ENCODE measurements at regions not wholly inside any gene's neighbourhood (a gene's known extent, or its start where the extent isn't known, plus 50 kb on each side); places are given as distances from the start of the nearest gene placed in this dataset.

DNA sequence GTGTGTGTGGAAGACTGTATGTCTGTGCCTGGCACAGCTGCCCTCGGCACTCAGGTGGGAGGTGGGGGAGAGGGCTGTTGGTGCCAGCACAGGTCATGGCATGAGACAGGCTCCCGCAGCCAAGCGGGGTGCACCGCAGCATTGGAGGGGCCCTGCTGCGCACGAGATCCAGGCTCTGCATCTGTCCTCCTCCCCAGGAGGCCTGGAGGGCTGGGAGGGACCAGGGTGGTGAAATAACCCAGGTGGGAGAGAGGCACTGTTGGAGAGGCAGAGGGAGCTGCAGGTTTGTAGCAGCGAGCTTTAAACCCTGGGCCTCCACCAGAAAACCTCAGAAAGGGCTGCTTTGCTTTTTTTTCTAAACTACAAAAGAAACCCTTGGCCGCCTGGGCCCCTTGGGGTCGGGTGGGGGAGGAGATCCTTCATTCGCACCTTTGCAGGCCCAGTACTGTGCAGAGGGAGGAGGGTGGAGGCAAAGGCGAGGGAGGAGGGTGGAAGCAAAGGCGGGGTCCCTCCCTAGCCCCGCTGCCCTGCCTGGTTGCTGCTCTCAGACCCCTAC is 241.7 kb downstream of the SEC14L1 start:
- Mint-ChIP-seq H3K27ac (peak overlapping the region; percentile 89), H3K4me1 (peaks cover 85% of the 10 kb centered on the region), H3K27me3 (ENCODE audit: low read depth) (no peaks in the 10 kb centered on the region), H3K9me3 (no peaks in the 10 kb centered on the region), H3K4me3 (peak overlapping the region; percentile 17), H3K36me3 (no peaks in the 10 kb centered on the region)
- DNase-seq (ENCODE audit: low spot score) (no peak), ATAC-seq (peak; percentile 52)
- CTCF ChIA-PET = interaction anchor here (0.9 to 3.1 kb wide), 8 partner anchors 8 to 93 kb away, joined by 3 to 19 read pairs (median 5); no protein-coding TSS in a partner anchor
- TF ChIP-seq FOXP1 (CRISPR knock-in tag; IDR thresholded peaks at IDR 0.05; ENCODE audit: borderline replicate concordance) (no peak), CBFB (CRISPR knock-in tag; IDR thresholded peaks at IDR 0.05; ENCODE audit: low read depth) (no peak), JAZF1 (CRISPR knock-in tag; IDR thresholded peaks at IDR 0.05) (no peak), CREM (CRISPR knock-in tag; IDR thresholded peaks at IDR 0.05) (no peak), ZNF396 (CRISPR knock-in tag; IDR thresholded peaks at IDR 0.05; ENCODE audit: borderline replicate concordance) (no peak), MYBL2 (CRISPR knock-in tag; IDR thresholded peaks at IDR 0.05) (no peak), NFATC4 (CRISPR knock-in tag; IDR thresholded peaks at IDR 0.05) (no peak), SMAD3 (CRISPR knock-in tag; IDR thresholded peaks at IDR 0.05; ENCODE audit: borderline replicate concordance) (no peak), ZNF263 (CRISPR knock-in tag; IDR thresholded peaks at IDR 0.05; ENCODE audit: low read depth) (peak; percentile 86), ZMAT4 (CRISPR knock-in tag; IDR thresholded peaks at IDR 0.05) (no peak), ZNF423 (CRISPR knock-in tag; IDR thresholded peaks at IDR 0.05) (peak; percentile 53; the same call in 1 of the 2 replicates), ERG (CRISPR knock-in tag; IDR thresholded peaks at IDR 0.05) (no peak), MAX (CRISPR knock-in tag; IDR thresholded peaks at IDR 0.05) (no peak), E2F4 (CRISPR knock-in tag; IDR thresholded peaks at IDR 0.05; ENCODE audit: borderline replicate concordance, low read depth) (no peak), OVOL2 (CRISPR knock-in tag; IDR thresholded peaks at IDR 0.05; ENCODE audit: borderline replicate concordance) (no peak), NFE2L1 (CRISPR knock-in tag; IDR thresholded peaks at IDR 0.05) (no peak)
- TF ChIP-seq, protein P1, sequence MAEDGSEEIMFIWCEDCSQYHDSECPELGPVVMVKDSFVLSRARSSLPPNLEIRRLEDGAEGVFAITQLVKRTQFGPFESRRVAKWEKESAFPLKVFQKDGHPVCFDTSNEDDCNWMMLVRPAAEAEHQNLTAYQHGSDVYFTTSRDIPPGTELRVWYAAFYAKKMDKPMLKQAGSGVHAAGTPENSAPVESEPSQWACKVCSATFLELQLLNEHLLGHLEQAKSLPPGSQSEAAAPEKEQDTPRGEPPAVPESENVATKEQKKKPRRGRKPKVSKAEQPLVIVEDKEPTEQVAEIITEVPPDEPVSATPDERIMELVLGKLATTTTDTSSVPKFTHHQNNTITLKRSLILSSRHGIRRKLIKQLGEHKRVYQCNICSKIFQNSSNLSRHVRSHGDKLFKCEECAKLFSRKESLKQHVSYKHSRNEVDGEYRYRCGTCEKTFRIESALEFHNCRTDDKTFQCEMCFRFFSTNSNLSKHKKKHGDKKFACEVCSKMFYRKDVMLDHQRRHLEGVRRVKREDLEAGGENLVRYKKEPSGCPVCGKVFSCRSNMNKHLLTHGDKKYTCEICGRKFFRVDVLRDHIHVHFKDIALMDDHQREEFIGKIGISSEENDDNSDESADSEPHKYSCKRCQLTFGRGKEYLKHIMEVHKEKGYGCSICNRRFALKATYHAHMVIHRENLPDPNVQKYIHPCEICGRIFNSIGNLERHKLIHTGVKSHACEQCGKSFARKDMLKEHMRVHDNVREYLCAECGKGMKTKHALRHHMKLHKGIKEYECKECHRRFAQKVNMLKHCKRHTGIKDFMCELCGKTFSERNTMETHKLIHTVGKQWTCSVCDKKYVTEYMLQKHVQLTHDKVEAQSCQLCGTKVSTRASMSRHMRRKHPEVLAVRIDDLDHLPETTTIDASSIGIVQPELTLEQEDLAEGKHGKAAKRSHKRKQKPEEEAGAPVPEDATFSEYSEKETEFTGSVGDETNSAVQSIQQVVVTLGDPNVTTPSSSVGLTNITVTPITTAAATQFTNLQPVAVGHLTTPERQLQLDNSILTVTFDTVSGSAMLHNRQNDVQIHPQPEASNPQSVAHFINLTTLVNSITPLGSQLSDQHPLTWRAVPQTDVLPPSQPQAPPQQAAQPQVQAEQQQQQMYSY (CRISPR knock-in tag; IDR thresholded peaks at IDR 0.05) = no peak
- TF ChIP-seq, protein P2, sequence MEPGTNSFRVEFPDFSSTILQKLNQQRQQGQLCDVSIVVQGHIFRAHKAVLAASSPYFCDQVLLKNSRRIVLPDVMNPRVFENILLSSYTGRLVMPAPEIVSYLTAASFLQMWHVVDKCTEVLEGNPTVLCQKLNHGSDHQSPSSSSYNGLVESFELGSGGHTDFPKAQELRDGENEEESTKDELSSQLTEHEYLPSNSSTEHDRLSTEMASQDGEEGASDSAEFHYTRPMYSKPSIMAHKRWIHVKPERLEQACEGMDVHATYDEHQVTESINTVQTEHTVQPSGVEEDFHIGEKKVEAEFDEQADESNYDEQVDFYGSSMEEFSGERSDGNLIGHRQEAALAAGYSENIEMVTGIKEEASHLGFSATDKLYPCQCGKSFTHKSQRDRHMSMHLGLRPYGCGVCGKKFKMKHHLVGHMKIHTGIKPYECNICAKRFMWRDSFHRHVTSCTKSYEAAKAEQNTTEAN (CRISPR knock-in tag; IDR thresholded peaks at IDR 0.05) = no peak
- POLR2A ChIA-PET = interaction anchor here (1.1 to 1.2 kb wide), 2 partner anchors 9 to 37 kb away, joined by 3 to 4 read pairs; no protein-coding TSS in a partner anchor

Data from WTC11 (cell line).